NT2/D1 (cell line): ENCODE measurements at regions not wholly inside any gene's neighbourhood (a gene's known extent, or its start where the extent isn't known, plus 50 kb on each side); places are given as distances from the start of the nearest gene placed in this dataset.
"Not testable (repeated sequence)": the region's sequence is repeated elsewhere in the genome, so short reads cannot be mapped to it uniquely, and the experiment has no call there.

Experiments used
- DNase-seq: peaks from one replicate; pipeline ENCODE4 v3.0.0-alpha.2; 2011; ENCODE audit warnings: low read depth, low spot score
- H3K27me3 ChIP-seq: 2 replicates; pipeline ENCODE4 v1.6.0; 2011; ENCODE audit warnings: mild to moderate bottlenecking; ENCODE audit not compliant: insufficient read length, insufficient read depth
- H3K36me3 ChIP-seq: 2 replicates; pipeline ENCODE4 v1.6.1; 2011; ENCODE audit warnings: mild to moderate bottlenecking, low read length, mixed read lengths; ENCODE audit not compliant: insufficient read depth, insufficient read length
- H3K4me1 ChIP-seq: 2 replicates; pipeline ENCODE4 v1.5.1; 2011; ENCODE audit not compliant: insufficient read depth, insufficient read length
- H3K4me3 ChIP-seq: 2 replicates; pipeline ENCODE4 v1.5.1; 2011; ENCODE audit warnings: low read depth; ENCODE audit not compliant: insufficient read length
- H3K9ac ChIP-seq: 2 replicates; pipeline ENCODE4 v1.6.0; 2011; ENCODE audit warnings: low read depth; ENCODE audit not compliant: insufficient read length
- H3K9me3 ChIP-seq: 2 replicates; pipeline ENCODE4 v1.5.1; 2011; ENCODE audit warnings: mild to moderate bottlenecking, low read length; ENCODE audit not compliant: insufficient read depth
- SUZ12 ChIP-seq: IDR thresholded peaks from 2 replicates; pipeline ENCODE4 v1.6.1; 2011; ENCODE audit not compliant: insufficient read length, insufficient read depth; ENCODE audit errors: extremely low read depth
- YY1 ChIP-seq: IDR thresholded peaks from 2 replicates; pipeline ENCODE4 v1.6.1; 2011; ENCODE audit not compliant: insufficient read length, insufficient read depth
- ZNF274 ChIP-seq: IDR thresholded peaks from 2 replicates; pipeline ENCODE4 v1.6.1; 2011; ENCODE audit warnings: mild to moderate bottlenecking, low read depth, low read length

GRCh38 chr2:128601298-128602037 lies 282.8 kb upstream of the HS6ST1 start:
- H3K4me1 ChIP-seq = peaks cover 3% of the 10 kb centered on the region
- TF ChIP-seq YY1 (no peak), SUZ12 (no peak), ZNF274 (no peak)
- no peak overlapping the region for H3K4me3 ChIP-seq
- no peaks in the 10 kb centered on the region for H3K36me3 ChIP-seq
- no peaks in the 10 kb centered on the region for H3K27me3 ChIP-seq
- no peak for DNase-seq
- H3K9me3 ChIP-seq = no peaks in the 10 kb centered on the region
- H3K9ac ChIP-seq = no peak overlapping the region

GRCh38 chr2:128602038-128602698 lies 283.5 kb upstream of the HS6ST1 start:
- H3K27me3 ChIP-seq = no peaks in the 10 kb centered on the region
- H3K36me3 ChIP-seq = no peaks in the 10 kb centered on the region
- TF ChIP-seq ZNF274 (no peak), YY1 (no peak), SUZ12 (no peak)
- no peak for DNase-seq
- no peaks in the 10 kb centered on the region for H3K9me3 ChIP-seq
- H3K9ac ChIP-seq = no peak overlapping the region
- H3K4me1 ChIP-seq = peaks cover 3% of the 10 kb centered on the region
- no peak overlapping the region for H3K4me3 ChIP-seq

- Histone ChIP-seq H3K36me3 (no peaks in the 10 kb centered on the region), H3K4me1 (peaks cover 3% of the 10 kb centered on the region), H3K27me3 (no peaks in the 10 kb centered on the region), H3K9ac (no peak overlapping the region), H3K4me3 (no peak overlapping the region), H3K9me3 (no peaks in the 10 kb centered on the region)
- TF ChIP-seq ZNF274 (no peak), YY1 (no peak), SUZ12 (no peak)
- DNase-seq = no peak
These were observed 284.0 kb upstream of the HS6ST1 start for GRCh38 chr2:128602699-128603101.

- Histone ChIP-seq H3K9ac (no peak overlapping the region), H3K27me3 (no peaks in the 10 kb centered on the region), H3K9me3 (no peaks in the 10 kb centered on the region), H3K4me3 (no peak overlapping the region), H3K4me1 (peaks cover 3% of the 10 kb centered on the region), H3K36me3 (no peaks in the 10 kb centered on the region)
- TF ChIP-seq YY1 = no peak
- no peak for TF ChIP-seq ZNF274
- no peak for TF ChIP-seq SUZ12
- no peak for DNase-seq
These were observed 284.8 kb upstream of the HS6ST1 start for GRCh38 chr2:128603411-128603924.

- H3K9me3 ChIP-seq = no peaks in the 10 kb centered on the region
These were observed 285.4 kb upstream of the HS6ST1 start for GRCh38 chr2:128604045-128604444.

GRCh38 chr2:128604581-128604980 lies 285.9 kb upstream of the HS6ST1 start:
- not testable (repeated sequence) for H3K27me3 ChIP-seq, DNase-seq, H3K4me3 ChIP-seq, H3K9me3 ChIP-seq, H3K36me3 ChIP-seq, H3K4me1 ChIP-seq, H3K9ac ChIP-seq

More at GRCh38 chr2:128604045-128604444, 285.4 kb upstream of the HS6ST1 start:
- H3K4me3 ChIP-seq = no peak overlapping the region
- H3K27me3 ChIP-seq = no peaks in the 10 kb centered on the region
- peak overlapping the region; percentile 36 for H3K9ac ChIP-seq
- no peak for DNase-seq
- TF ChIP-seq ZNF274 = no peak
- no peak for TF ChIP-seq SUZ12
- no peak for TF ChIP-seq YY1
- H3K36me3 ChIP-seq = no peaks in the 10 kb centered on the region
- peaks cover 3% of the 10 kb centered on the region for H3K4me1 ChIP-seq

GRCh38 chr2:128605421-128605820 lies 286.8 kb upstream of the HS6ST1 start:
- H3K9me3 ChIP-seq = no peaks in the 10 kb centered on the region
- H3K4me3 ChIP-seq = no peak overlapping the region
- no peak for DNase-seq
- H3K9ac ChIP-seq = no peak overlapping the region
- no peaks in the 10 kb centered on the region for H3K36me3 ChIP-seq
- H3K27me3 ChIP-seq = no peaks in the 10 kb centered on the region
- H3K4me1 ChIP-seq = peaks cover 3% of the 10 kb centered on the region
- TF ChIP-seq SUZ12 (no peak), YY1 (no peak), ZNF274 (no peak)

- H3K4me1 ChIP-seq = peaks cover 3% of the 10 kb centered on the region
- no peaks in the 10 kb centered on the region for H3K9me3 ChIP-seq
- no peak for DNase-seq
- no peaks in the 10 kb centered on the region for H3K27me3 ChIP-seq
- H3K36me3 ChIP-seq = no peaks in the 10 kb centered on the region
- H3K9ac ChIP-seq = no peak overlapping the region
- TF ChIP-seq SUZ12 (no peak), YY1 (no peak), ZNF274 (no peak)
- no peak overlapping the region for H3K4me3 ChIP-seq
These were observed 287.3 kb upstream of the HS6ST1 start for GRCh38 chr2:128605931-128606330.
